CD4-positive, alpha-beta T cell treated with Interleukin-12 subunit alpha and Interleukin-12 subunit beta, for 1 hour (primary cell): ENCODE measurements at regions not wholly inside any gene's neighbourhood (a gene's known extent, or its start where the extent isn't known, plus 50 kb on each side); places are given as distances from the start of the nearest gene placed in this dataset.
"Not testable (repeated sequence)": the region's sequence is repeated elsewhere in the genome, so short reads cannot be mapped to it uniquely, and the experiment has no call there.

ENCODE experiments used
- DNase-seq: peaks from one replicate; pipeline ENCODE4 v3.0.0-alpha.2; 2020

- no peak for DNase-seq
Measured at GRCh38 chr19:13646758-13647157, 117.6 kb upstream of the MRI1 start.

- no peak for DNase-seq
Measured at GRCh38 chr19:13644645-13645044, 119.7 kb upstream of the MRI1 start.

- DNase-seq: no peak
Measured at GRCh38 chr19:13640611-13641010, 123.7 kb upstream of the MRI1 start.

GRCh38 chr19:13639342-13639929 lies 124.9 kb upstream of the MRI1 start:
- DNase-seq: no peak

GRCh38 chr19:13637664-13638063 lies 126.7 kb upstream of the MRI1 start:
- no peak for DNase-seq

GRCh38 chr19:13634658-13635057 lies 128.4 kb upstream of the CACNA1A start:
- no peak for DNase-seq

- DNase-seq: no peak
Measured at GRCh38 chr19:13633522-13633922, 127.2 kb upstream of the CACNA1A start.

GRCh38 chr19:13633109-13633508 lies 126.8 kb upstream of the CACNA1A start:
- DNase-seq: no peak

GRCh38 chr19:13632164-13632563 lies 125.9 kb upstream of the CACNA1A start:
- DNase-seq: not testable (repeated sequence)

- DNase-seq: no peak
Measured at GRCh38 chr19:13629687-13630357, 123.5 kb upstream of the CACNA1A start.

- no peak for DNase-seq
Measured at GRCh38 chr19:13627531-13627930, 121.3 kb upstream of the CACNA1A start.

GRCh38 chr19:13623716-13624710 lies 117.7 kb upstream of the CACNA1A start:
- no peak for DNase-seq

GRCh38 chr19:13622766-13623715 lies 116.8 kb upstream of the CACNA1A start:
- no peak for DNase-seq

GRCh38 chr19:13621413-13621812 lies 115.1 kb upstream of the CACNA1A start:
- peak; percentile 2 for DNase-seq

GRCh38 chr19:13619203-13619632 lies 112.9 kb upstream of the CACNA1A start:
- no peak for DNase-seq

- DNase-seq: no peak
Measured at GRCh38 chr19:13615890-13616289, 109.6 kb upstream of the CACNA1A start.

- no peak for DNase-seq
Measured at GRCh38 chr19:13613447-13613846, 107.2 kb upstream of the CACNA1A start.

- no peak for DNase-seq
Measured at GRCh38 chr19:13611596-13611995, 105.3 kb upstream of the CACNA1A start.

- DNase-seq: no peak
Measured at GRCh38 chr19:13610039-13610691, 103.9 kb upstream of the CACNA1A start.

GRCh38 chr19:13606156-13606555 lies 99.9 kb upstream of the CACNA1A start:
- DNase-seq: no peak

GRCh38 chr19:13604902-13605586 lies 98.8 kb upstream of the CACNA1A start:
- DNase-seq: no peak
